GM12891 (cell line): ENCODE measurements at regions not wholly inside any gene's neighbourhood (a gene's known extent, or its start where the extent isn't known, plus 50 kb on each side); places are given as distances from the start of the nearest gene placed in this dataset.

Experiments
- POLR2A ChIP-seq: IDR thresholded peaks from 2 replicates; pipeline ENCODE4 v1.6.1; 2011; ENCODE audit warnings: low read depth, low read length, control low read depth
- POLR2AphosphoS5 ChIP-seq: IDR thresholded peaks from 2 replicates; pipeline ENCODE4 v1.6.1; 2011; ENCODE audit warnings: low read depth, low read length, control low read depth
- SPI1 ChIP-seq: IDR thresholded peaks from 2 replicates; pipeline ENCODE4 v1.6.1; 2011; ENCODE audit warnings: low read depth, low read length, control low read depth
- TAF1 ChIP-seq: IDR thresholded peaks from 2 replicates; pipeline ENCODE4 v1.6.1; 2011; ENCODE audit warnings: low read depth, low read length, control low read depth

DNA sequence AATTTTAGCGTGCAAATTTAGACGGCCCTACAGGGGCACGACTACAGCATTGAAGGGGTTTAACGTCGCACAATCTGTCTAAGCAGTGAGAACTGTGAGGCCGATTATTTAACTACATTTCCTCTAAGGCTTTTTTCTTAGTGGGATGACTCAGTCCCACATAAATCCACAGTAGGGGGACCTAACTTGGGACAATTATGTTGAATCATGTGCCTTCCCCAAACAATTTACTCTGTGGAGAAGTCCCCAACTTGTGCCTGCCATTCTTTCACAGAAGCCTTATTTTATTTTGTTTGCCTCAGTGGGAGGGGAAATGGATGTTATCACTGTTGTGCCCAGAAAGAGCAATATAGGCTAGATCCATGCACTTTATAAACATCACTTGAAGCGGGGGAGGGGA lies 80.3 kb upstream of the CDCA7L start:
- TF ChIP-seq TAF1 (no peak), POLR2AphosphoS5 (no peak), POLR2A (no peak), SPI1 (no peak)
